ENCODE measurements at regions not wholly inside any gene's neighbourhood (a gene's known extent, or its start where the extent isn't known, plus 50 kb on each side); places are given as distances from the start of the nearest gene placed in this dataset.

DNA sequence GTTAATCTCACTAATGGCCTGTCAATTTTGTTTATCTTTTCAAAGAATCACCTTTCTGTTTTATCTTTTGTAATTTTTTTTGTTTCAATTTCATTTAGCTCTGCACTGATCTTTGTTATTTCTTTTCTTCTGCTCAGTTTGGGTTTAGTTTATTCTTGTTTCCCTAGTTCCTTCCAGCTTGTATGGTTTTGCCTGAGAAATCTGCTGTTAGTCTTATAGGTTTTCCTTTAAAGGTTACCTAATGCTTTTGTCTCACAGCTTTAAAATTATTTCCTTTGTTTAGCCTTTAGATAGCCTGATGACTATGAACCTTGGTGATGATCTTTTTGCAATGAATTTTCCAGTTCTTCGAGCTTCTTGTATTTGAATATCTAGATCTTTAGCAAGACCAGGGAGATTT lies 1869.8 kb upstream of the PCDH20 start:
- no peaks in the 10 kb centered on the region for H3K36me3 ChIP-seq (ENCODE audit: insufficient read depth, low read length)
- TF ChIP-seq, protein P1, sequence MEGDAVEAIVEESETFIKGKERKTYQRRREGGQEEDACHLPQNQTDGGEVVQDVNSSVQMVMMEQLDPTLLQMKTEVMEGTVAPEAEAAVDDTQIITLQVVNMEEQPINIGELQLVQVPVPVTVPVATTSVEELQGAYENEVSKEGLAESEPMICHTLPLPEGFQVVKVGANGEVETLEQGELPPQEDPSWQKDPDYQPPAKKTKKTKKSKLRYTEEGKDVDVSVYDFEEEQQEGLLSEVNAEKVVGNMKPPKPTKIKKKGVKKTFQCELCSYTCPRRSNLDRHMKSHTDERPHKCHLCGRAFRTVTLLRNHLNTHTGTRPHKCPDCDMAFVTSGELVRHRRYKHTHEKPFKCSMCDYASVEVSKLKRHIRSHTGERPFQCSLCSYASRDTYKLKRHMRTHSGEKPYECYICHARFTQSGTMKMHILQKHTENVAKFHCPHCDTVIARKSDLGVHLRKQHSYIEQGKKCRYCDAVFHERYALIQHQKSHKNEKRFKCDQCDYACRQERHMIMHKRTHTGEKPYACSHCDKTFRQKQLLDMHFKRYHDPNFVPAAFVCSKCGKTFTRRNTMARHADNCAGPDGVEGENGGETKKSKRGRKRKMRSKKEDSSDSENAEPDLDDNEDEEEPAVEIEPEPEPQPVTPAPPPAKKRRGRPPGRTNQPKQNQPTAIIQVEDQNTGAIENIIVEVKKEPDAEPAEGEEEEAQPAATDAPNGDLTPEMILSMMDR (IDR thresholded peaks at IDR 0.05), result no peak
- no peak overlapping the region for H3K27ac ChIP-seq (ENCODE audit: low read depth in 1 of 2, low read length in 2 of 2)
- no peaks in the 10 kb centered on the region for H3K4me1 Mint-ChIP-seq (ENCODE audit: low read depth)
- no peaks in the 10 kb centered on the region for H3K36me3 Mint-ChIP-seq (ENCODE audit: low read depth)
- ChIA-PET CTCF (no interaction called here), POLR2A (no interaction called here)
- ATAC-seq (ENCODE audit: poor library complexity) (no peak), DNase-seq (no peak)
- peaks cover 15% of the 10 kb centered on the region for H3K9me3 Mint-ChIP-seq
- no peak overlapping the region for H3K4me3 Mint-ChIP-seq
- H3K27me3 ChIP-seq (ENCODE audit: control insufficient read depth in 1 of 2, insufficient read depth in 2 of 2, low read length in 2 of 2), result no peaks in the 10 kb centered on the region
- H3K27ac Mint-ChIP-seq, result no peak overlapping the region
- no peaks in the 10 kb centered on the region for H3K27me3 Mint-ChIP-seq
- intact Hi-C loops (cut with DNase I, micrococcal nuclease), result no loop called here
- peaks cover 7 to 13% of the 10 kb centered on the region in 2 experiments for H3K9me3 ChIP-seq (ENCODE audit: control insufficient read depth in 1 of 2, insufficient read depth in 1 of 2, low read length in 2 of 2)
- no peaks in the 10 kb centered on the region for H3K4me1 ChIP-seq (ENCODE audit: insufficient read depth, low read length)
- no peak overlapping the region for H3K4me3 ChIP-seq (ENCODE audit: low read length)

DNA sequence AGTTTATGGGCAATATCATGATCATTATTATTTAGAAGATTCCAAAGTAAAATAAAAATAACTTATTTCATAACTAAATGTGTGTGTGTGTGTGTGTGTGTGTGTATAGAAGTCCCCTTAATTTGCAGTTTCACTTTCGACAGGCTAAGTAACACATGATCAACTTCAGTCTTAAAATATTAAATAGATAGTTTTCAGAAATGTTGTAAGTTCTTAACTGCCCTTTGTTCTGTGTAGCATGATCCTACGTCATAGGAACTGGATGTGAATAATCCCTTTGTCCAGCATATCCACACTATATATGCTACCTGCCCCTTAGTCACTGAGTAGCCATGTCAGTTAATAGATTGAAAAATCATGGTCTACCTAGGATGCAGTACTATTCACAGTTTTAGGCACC lies 1863.5 kb upstream of the PCDH20 start:
- Histone ChIP-seq H3K4me1 (ENCODE audit: insufficient read depth, low read length) (no peaks in the 10 kb centered on the region), H3K4me3 (ENCODE audit: low read length) (no peak overlapping the region), H3K27ac (ENCODE audit: low read depth in 1 of 2, low read length in 2 of 2) (no peak overlapping the region), H3K27me3 (ENCODE audit: control insufficient read depth in 1 of 2, insufficient read depth in 2 of 2, low read length in 2 of 2) (no peaks in the 10 kb centered on the region), H3K36me3 (ENCODE audit: insufficient read depth, low read length) (no peaks in the 10 kb centered on the region), H3K9me3 (ENCODE audit: control insufficient read depth in 1 of 2, insufficient read depth in 1 of 2, low read length in 2 of 2) (peaks cover 0 to 3% of the 10 kb centered on the region in 2 experiments)
- TF ChIP-seq, protein P1 (IDR thresholded peaks at IDR 0.05), result no peak
- intact Hi-C loops (cut with DNase I, micrococcal nuclease), result no loop called here
- DNase-seq (no peak), ATAC-seq (ENCODE audit: poor library complexity) (no peak)
- no peaks in the 10 kb centered on the region for H3K4me1 Mint-ChIP-seq (ENCODE audit: low read depth)
- ChIA-PET POLR2A (no interaction called here), CTCF (no interaction called here)
- no peaks in the 10 kb centered on the region for H3K36me3 Mint-ChIP-seq (ENCODE audit: low read depth)
- no peaks in the 10 kb centered on the region for H3K27me3 Mint-ChIP-seq
- peaks cover 12% of the 10 kb centered on the region for H3K9me3 Mint-ChIP-seq
- no peak overlapping the region for H3K27ac Mint-ChIP-seq
- no peak overlapping the region for H3K4me3 Mint-ChIP-seq

DNA sequence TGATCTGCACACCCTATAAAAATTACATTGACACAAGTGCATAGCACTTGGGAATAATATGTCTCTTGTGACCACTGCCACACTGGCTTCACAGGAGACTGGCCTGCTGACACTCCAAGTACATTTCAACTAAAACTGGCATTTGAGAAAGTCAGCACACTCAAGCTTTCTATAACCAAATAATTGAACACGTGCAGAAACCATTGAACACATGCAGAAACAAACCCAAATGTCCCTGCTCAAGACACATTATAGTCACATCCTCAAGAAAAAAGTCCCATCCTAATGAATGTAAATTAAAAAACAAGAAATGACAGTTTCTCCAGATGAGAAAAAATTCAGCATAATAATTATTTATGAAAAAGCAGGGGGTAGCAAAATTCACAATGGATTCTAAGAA lies 1859.1 kb upstream of the PCDH20 start:
- intact Hi-C loops (cut with DNase I, micrococcal nuclease), result no loop called here
- Histone ChIP-seq H3K27ac (ENCODE audit: low read depth in 1 of 2, low read length in 2 of 2) (no peak overlapping the region), H3K4me3 (ENCODE audit: low read length) (no peak overlapping the region), H3K4me1 (ENCODE audit: insufficient read depth, low read length) (no peaks in the 10 kb centered on the region), H3K9me3 (ENCODE audit: control insufficient read depth in 1 of 2, insufficient read depth in 1 of 2, low read length in 2 of 2) (peaks cover 0 to 9% of the 10 kb centered on the region in 2 experiments), H3K27me3 (ENCODE audit: control insufficient read depth in 1 of 2, insufficient read depth in 2 of 2, low read length in 2 of 2) (no peaks in the 10 kb centered on the region), H3K36me3 (ENCODE audit: insufficient read depth, low read length) (no peaks in the 10 kb centered on the region)
- no peaks in the 10 kb centered on the region for H3K4me1 Mint-ChIP-seq (ENCODE audit: low read depth)
- DNase-seq (no peak), ATAC-seq (ENCODE audit: poor library complexity) (no peak)
- no peak overlapping the region for H3K4me3 Mint-ChIP-seq
- TF ChIP-seq, protein P1 (IDR thresholded peaks at IDR 0.05), result no peak
- POLR2A ChIA-PET, result no interaction called here
- peaks cover 10% of the 10 kb centered on the region for H3K9me3 Mint-ChIP-seq
- H3K36me3 Mint-ChIP-seq (ENCODE audit: low read depth), result no peaks in the 10 kb centered on the region
- CTCF ChIA-PET, result no interaction called here
- no peaks in the 10 kb centered on the region for H3K27me3 Mint-ChIP-seq
- H3K27ac Mint-ChIP-seq, result no peak overlapping the region
